WTC11 (cell line): ENCODE measurements at regions not wholly inside any gene's neighbourhood (a gene's known extent, or its start where the extent isn't known, plus 50 kb on each side); places are given as distances from the start of the nearest gene placed in this dataset.

Experiments
- ATAC-seq: fragments of 200-7000 bp; cut with Tn5 transposase; 2 replicates; pipeline ENCODE4 v1.10.0; 2021; ENCODE audit warnings: mild to moderate bottlenecking, moderate library complexity
- CTCF ChIA-PET: fragments of 300-600 bp; sonication (Branson Sonifier 250); formaldehyde crosslinking; loops from one replicate; lab custom pipeline; 2021; ENCODE audit warnings: antibody characterized with exemption; lab: Charles Lee
- POLR2A ChIA-PET: fragments of 350-600 bp; sonication (Branson Sonifier 250); formaldehyde crosslinking; loops from one replicate; lab custom pipeline; 2021; ENCODE audit warnings: antibody characterized with exemption; lab: Charles Lee
- DNase-seq: peaks from one replicate; pipeline ENCODE4 v3.0.0; 2021; ENCODE audit warnings: low spot score
- H3K27ac Mint-ChIP-seq: 2 replicates; pipeline ENCODE4 v1.8.0; 2021; ENCODE audit warnings: mixed read lengths
- H3K27me3 Mint-ChIP-seq: 2 replicates; pipeline ENCODE4 v1.8.0; 2021; ENCODE audit warnings: low read depth, mild to moderate bottlenecking, moderate library complexity, mixed read lengths
- H3K36me3 Mint-ChIP-seq: 2 replicates; pipeline ENCODE4 v1.8.0; 2021; ENCODE audit warnings: mixed read lengths
- H3K4me1 Mint-ChIP-seq: 2 replicates; pipeline ENCODE4 v1.8.0; 2022; ENCODE audit warnings: mixed read lengths
- H3K4me3 Mint-ChIP-seq: 2 replicates; pipeline ENCODE4 v1.8.0; 2021; ENCODE audit warnings: mild to moderate bottlenecking, moderate library complexity, mixed read lengths
- H3K9me3 Mint-ChIP-seq: 2 replicates; pipeline ENCODE4 v1.8.0; 2021; ENCODE audit warnings: mixed read lengths
- ATF1 ChIP-seq: sonication (generic); formaldehyde crosslinking; IDR thresholded peaks from 2 replicates; pipeline ENCODE4 v1.8.1; 2023; ENCODE audit warnings: mild to moderate bottlenecking, moderate library complexity, missing genetic modification reagents
- CBFB ChIP-seq: sonication (generic); formaldehyde crosslinking; IDR thresholded peaks from 2 replicates; pipeline ENCODE4 v1.8.1; 2022; ENCODE audit warnings: mild to moderate bottlenecking, low read depth, missing genetic modification reagents
- MYBL2 ChIP-seq: sonication (generic); formaldehyde crosslinking; IDR thresholded peaks from 2 replicates; pipeline ENCODE4 v1.8.1; 2023; ENCODE audit warnings: mild to moderate bottlenecking, moderate library complexity, missing genetic modification reagents
- NFYB ChIP-seq: sonication (generic); formaldehyde crosslinking; conservative IDR thresholded peaks from 2 replicates; pipeline ENCODE4 v1.8.0; 2022; ENCODE audit warnings: low read depth, missing genetic modification reagents
- NR1H2 ChIP-seq: sonication (generic); formaldehyde crosslinking; IDR thresholded peaks from 2 replicates; pipeline ENCODE4 v1.9.0; 2021; ENCODE audit warnings: mild to moderate bottlenecking, moderate library complexity, missing genetic modification reagents
- PRRX2 ChIP-seq: fragments of 250-450 bp; sonication (Bioruptor Pico); IDR thresholded peaks from 2 replicates; pipeline ENCODE4 v1.8.0; 2021; ENCODE audit warnings: mild to moderate bottlenecking
- SP1 ChIP-seq: sonication (generic); formaldehyde crosslinking; conservative IDR thresholded peaks from 2 replicates; pipeline ENCODE4 v1.8.1; 2022; ENCODE audit warnings: missing genetic modification reagents
- TEAD1 ChIP-seq: sonication (generic); formaldehyde crosslinking; IDR thresholded peaks from 2 replicates; pipeline ENCODE4 v1.8.0; 2022; ENCODE audit warnings: mild to moderate bottlenecking, missing genetic modification reagents
- ZNF121 ChIP-seq: sonication (generic); formaldehyde crosslinking; IDR thresholded peaks from 2 replicates; pipeline ENCODE4 v1.8.0; 2023; ENCODE audit warnings: missing genetic modification reagents
- ZNF138 ChIP-seq: sonication (generic); formaldehyde crosslinking; conservative IDR thresholded peaks from 2 replicates; pipeline ENCODE4 v1.8.1; 2022; ENCODE audit warnings: mild to moderate bottlenecking, moderate library complexity, missing genetic modification reagents
- ZNF219 ChIP-seq: sonication (generic); formaldehyde crosslinking; IDR thresholded peaks from 2 replicates; pipeline ENCODE4 v1.8.0; 2023; ENCODE audit warnings: missing genetic modification reagents, mild to moderate bottlenecking, borderline replicate concordance
- ZNF263 ChIP-seq: sonication (generic); formaldehyde crosslinking; IDR thresholded peaks from 2 replicates; pipeline ENCODE4 v1.8.1; 2022; ENCODE audit warnings: low read depth, mild to moderate bottlenecking, moderate library complexity, missing genetic modification reagents
- ZNF416 ChIP-seq: fragments of 250-450 bp; sonication (Bioruptor Pico); IDR thresholded peaks from 2 replicates; pipeline ENCODE4 v1.9.0; 2021; ENCODE audit warnings: mild to moderate bottlenecking, inconsistent platforms
- TF ChIP-seq, protein P1 (sequence below): sonication (generic); formaldehyde crosslinking; IDR thresholded peaks from 2 replicates; pipeline ENCODE4 v1.8.1; 2022; ENCODE audit warnings: low read depth, mild to moderate bottlenecking, moderate library complexity, missing genetic modification reagents, borderline replicate concordance
- TF ChIP-seq, protein P2 (sequence below): sonication (generic); formaldehyde crosslinking; IDR thresholded peaks from 2 replicates; pipeline ENCODE4 v1.8.0; 2022; ENCODE audit warnings: mild to moderate bottlenecking, missing genetic modification reagents
- TF ChIP-seq, protein P3 (sequence below): sonication (generic); formaldehyde crosslinking; IDR thresholded peaks from 2 replicates; pipeline ENCODE4 v1.8.0; 2023; ENCODE audit warnings: mild to moderate bottlenecking, missing genetic modification reagents

DNA sequence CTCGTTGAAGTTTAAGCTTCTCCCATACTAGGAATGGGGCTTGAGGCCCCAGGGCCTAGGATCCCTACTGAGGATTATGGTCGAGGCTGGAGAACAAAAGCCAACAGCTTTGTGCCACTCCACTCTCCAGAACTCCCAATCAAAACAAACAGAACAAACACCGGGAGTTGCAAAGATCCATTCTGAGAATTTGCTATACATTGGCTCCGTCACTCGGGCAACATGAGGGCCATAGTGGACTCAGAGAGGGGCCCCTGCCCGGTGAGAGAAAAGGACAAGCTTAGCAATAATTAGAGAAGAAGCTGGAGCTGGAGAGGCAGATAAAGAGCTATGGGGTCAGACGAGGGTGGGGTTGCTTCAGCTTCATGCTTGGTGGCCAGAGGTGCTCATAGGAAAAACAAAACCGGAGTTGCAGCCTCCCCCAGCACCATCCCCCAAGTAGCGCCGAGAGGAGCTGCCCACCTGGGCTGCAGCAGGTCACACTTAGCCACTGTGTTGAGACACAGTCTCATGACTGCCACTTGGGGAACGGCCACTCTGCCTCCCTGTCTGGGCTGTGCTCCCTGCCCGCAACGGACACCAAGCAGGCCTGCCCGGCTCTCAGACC, 142.3 kb upstream of the HAAO start:
- POLR2A ChIA-PET: interaction anchor here (0.6 kb wide), 1 partner anchor 201 kb away, joined by 3 read pairs; no protein-coding TSS in a partner anchor
- Mint-ChIP-seq H3K27me3 (no peaks in the 10 kb centered on the region; the same call in 1 of the 2 replicates), H3K36me3 (no peaks in the 10 kb centered on the region), H3K4me1 (peaks cover 24% of the 10 kb centered on the region), H3K27ac (no peak overlapping the region), H3K9me3 (no peaks in the 10 kb centered on the region), H3K4me3 (no peak overlapping the region)
- ATAC-seq (no peak), DNase-seq (no peak)
- TF ChIP-seq TEAD1 (CRISPR knock-in tag): no peak
- TF ChIP-seq, protein P1, sequence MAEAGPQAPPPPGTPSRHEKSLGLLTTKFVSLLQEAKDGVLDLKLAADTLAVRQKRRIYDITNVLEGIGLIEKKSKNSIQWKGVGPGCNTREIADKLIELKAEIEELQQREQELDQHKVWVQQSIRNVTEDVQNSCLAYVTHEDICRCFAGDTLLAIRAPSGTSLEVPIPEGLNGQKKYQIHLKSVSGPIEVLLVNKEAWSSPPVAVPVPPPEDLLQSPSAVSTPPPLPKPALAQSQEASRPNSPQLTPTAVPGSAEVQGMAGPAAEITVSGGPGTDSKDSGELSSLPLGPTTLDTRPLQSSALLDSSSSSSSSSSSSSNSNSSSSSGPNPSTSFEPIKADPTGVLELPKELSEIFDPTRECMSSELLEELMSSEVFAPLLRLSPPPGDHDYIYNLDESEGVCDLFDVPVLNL (CRISPR knock-in tag): no peak
- TF ChIP-seq, protein P2, sequence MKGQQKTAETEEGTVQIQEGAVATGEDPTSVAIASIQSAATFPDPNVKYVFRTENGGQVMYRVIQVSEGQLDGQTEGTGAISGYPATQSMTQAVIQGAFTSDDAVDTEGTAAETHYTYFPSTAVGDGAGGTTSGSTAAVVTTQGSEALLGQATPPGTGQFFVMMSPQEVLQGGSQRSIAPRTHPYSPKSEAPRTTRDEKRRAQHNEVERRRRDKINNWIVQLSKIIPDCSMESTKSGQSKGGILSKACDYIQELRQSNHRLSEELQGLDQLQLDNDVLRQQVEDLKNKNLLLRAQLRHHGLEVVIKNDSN (CRISPR knock-in tag): no peak
- no peak for TF ChIP-seq ZNF219 (CRISPR knock-in tag)
- TF ChIP-seq MYBL2: no peak
- TF ChIP-seq ZNF263: no peak
- no peak for TF ChIP-seq ZNF121 (CRISPR knock-in tag)
- CTCF ChIA-PET: interaction anchor here (0.5 to 1.7 kb wide), 3 partner anchors 11 to 503 kb away, joined by 3 to 4 read pairs (median 4); no protein-coding TSS in a partner anchor

DNA sequence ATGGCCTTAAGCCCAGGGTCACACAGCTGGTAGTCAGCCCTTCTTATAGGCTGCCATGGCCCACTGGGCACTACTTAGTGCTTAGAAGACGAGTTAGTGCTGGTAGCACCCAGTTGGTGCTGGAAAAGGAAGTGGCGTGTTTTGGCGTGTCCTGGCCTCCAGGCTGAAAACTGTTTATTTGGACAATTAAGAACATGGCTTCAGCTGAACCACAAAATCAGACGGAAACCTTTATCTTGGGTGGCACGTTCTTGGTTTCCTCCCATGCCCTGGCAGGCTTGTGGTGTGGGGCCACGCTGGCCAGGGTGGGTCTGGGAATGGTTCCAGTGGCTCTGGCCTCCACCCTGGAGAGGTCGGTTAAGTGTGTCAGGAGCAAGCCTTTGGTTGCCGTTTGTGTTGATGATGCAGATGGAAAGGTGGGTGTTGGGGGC, 141.5 kb upstream of the HAAO start:
- DNase-seq: no peak
- CTCF ChIA-PET: interaction anchor here (0.5 to 1.2 kb wide), 2 partner anchors 12 to 503 kb away, joined by 3 to 4 read pairs; no protein-coding TSS in a partner anchor
- POLR2A ChIA-PET: no interaction called here
- no peak overlapping the region for H3K4me3 Mint-ChIP-seq
- no peaks in the 10 kb centered on the region for H3K36me3 Mint-ChIP-seq
- TF ChIP-seq ATF1 (CRISPR knock-in tag) (no peak), NFYB (no peak)
- no peak overlapping the region for H3K27ac Mint-ChIP-seq
- no peaks in the 10 kb centered on the region; the same call in 1 of the 2 replicates for H3K27me3 Mint-ChIP-seq
- no peak for ATAC-seq
- H3K4me1 Mint-ChIP-seq: peaks cover 32% of the 10 kb centered on the region
- H3K9me3 Mint-ChIP-seq: no peaks in the 10 kb centered on the region

DNA sequence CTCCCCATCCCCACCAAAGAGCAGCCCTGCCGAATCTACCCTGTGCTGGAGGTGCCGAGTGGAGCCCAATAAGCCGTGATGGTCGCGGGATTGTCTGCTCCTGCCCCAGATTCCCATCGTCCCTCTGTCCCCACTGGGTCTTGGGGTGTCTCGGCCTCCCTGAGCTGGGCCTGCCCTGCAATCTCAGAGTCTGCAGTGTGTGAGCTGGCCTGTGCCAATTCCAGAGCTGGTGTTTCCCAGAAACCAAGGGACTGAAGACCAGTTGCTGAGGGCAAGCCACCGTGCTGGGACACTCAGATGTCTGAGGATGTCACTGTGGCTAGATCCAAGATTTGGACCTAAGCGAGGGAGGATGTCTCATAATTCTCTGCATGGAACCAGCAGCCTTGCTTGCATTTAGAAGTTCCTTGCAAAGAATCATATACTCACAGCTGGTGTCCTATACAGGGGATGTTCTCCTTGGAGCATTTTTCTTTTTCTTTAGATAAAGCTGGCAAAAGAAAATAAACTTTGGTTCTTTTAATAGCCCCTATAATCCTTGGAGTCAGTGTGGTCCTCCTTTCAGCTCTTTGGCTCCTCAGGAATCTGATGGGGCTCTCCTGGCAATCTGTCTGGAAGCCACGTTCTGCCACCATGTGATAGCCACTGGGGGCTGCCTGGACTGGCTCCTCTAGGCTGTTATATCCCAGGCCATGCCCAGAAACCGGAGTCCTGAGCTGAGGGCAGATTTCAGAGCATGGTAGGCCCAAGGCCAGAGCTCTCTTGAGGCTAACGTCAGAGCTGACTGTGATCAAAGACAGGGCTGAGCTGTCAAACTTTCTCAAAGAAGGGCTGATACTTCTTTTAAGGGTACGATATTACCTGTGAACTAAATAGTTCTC, 140.1 kb upstream of the HAAO start:
- DNase-seq: no peak
- no peak for ATAC-seq
- TF ChIP-seq NR1H2 (CRISPR knock-in tag): no peak
- no peak for TF ChIP-seq ZNF138 (CRISPR knock-in tag)
- TF ChIP-seq, protein P3, sequence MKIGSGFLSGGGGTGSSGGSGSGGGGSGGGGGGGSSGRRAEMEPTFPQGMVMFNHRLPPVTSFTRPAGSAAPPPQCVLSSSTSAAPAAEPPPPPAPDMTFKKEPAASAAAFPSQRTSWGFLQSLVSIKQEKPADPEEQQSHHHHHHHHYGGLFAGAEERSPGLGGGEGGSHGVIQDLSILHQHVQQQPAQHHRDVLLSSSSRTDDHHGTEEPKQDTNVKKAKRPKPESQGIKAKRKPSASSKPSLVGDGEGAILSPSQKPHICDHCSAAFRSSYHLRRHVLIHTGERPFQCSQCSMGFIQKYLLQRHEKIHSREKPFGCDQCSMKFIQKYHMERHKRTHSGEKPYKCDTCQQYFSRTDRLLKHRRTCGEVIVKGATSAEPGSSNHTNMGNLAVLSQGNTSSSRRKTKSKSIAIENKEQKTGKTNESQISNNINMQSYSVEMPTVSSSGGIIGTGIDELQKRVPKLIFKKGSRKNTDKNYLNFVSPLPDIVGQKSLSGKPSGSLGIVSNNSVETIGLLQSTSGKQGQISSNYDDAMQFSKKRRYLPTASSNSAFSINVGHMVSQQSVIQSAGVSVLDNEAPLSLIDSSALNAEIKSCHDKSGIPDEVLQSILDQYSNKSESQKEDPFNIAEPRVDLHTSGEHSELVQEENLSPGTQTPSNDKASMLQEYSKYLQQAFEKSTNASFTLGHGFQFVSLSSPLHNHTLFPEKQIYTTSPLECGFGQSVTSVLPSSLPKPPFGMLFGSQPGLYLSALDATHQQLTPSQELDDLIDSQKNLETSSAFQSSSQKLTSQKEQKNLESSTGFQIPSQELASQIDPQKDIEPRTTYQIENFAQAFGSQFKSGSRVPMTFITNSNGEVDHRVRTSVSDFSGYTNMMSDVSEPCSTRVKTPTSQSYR (CRISPR knock-in tag): no peak
- peaks cover 44% of the 10 kb centered on the region for H3K4me1 Mint-ChIP-seq
- POLR2A ChIA-PET: no interaction called here
- no peak overlapping the region for H3K27ac Mint-ChIP-seq
- H3K27me3 Mint-ChIP-seq: no peaks in the 10 kb centered on the region; the same call in 1 of the 2 replicates
- no peaks in the 10 kb centered on the region for H3K9me3 Mint-ChIP-seq
- CTCF ChIA-PET: interaction anchor here (0.9 to 1.9 kb wide), 2 partner anchors 104 to 289 kb away, joined by 3 to 6 read pairs; no protein-coding TSS in a partner anchor
- no peak overlapping the region for H3K4me3 Mint-ChIP-seq
- H3K36me3 Mint-ChIP-seq: no peaks in the 10 kb centered on the region

DNA sequence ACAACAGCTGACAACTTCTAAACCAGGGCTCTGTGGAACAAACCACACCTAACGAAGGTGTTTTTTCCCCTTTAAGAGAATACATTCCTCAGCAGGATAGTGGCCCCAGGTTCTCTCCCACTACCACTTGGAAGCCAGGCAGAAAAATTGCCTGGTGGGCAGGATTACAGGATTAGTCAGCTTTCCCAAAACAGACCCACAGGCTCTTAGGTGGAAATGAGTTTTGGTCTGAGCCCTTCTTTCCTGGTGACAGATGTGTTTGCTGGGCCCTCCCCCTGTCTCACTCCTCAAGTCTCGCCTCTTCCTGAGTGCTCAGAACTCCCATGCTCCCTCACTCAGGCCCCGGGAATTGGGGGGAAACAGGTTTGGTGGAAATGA, 139.4 kb upstream of the HAAO start:
- Mint-ChIP-seq H3K4me3 (no peak overlapping the region), H3K9me3 (no peaks in the 10 kb centered on the region), H3K36me3 (no peaks in the 10 kb centered on the region), H3K27me3 (no peaks in the 10 kb centered on the region; the same call in 1 of the 2 replicates), H3K4me1 (peaks cover 48% of the 10 kb centered on the region), H3K27ac (no peak overlapping the region)
- ATAC-seq (no peak), DNase-seq (no peak)
- TF ChIP-seq CBFB (CRISPR knock-in tag) (no peak), SP1 (CRISPR knock-in tag) (peak; percentile 33; the same call in 1 of the 2 replicates), PRRX2 (CRISPR knock-in tag) (no peak), ZNF416 (CRISPR knock-in tag) (no peak)
- CTCF ChIA-PET: interaction anchor here (0.7 to 1.9 kb wide), 11 partner anchors 9 to 290 kb away, joined by 3 to 9 read pairs (median 3); no protein-coding TSS in a partner anchor
- POLR2A ChIA-PET: no interaction called here
